ENCODE measurements at regions not wholly inside any gene's neighbourhood (a gene's known extent, or its start where the extent isn't known, plus 50 kb on each side); places are given as distances from the start of the nearest gene placed in this dataset.

GRCh38 chr3:165553371-165553770, 283.9 kb downstream of the BCHE start:
- H3K4me3 ChIP-seq (ENCODE audit: low read depth in 1 of 3, low read length in 3 of 3) = no peak overlapping the region
- no peak for DNase-seq
- WGBS, 3 donors = 90 to 93% (median 91%) methylated on average over 3 of the region's 3 CpGs
- no peaks in the 10 kb centered on the region for H3K36me3 ChIP-seq (ENCODE audit: control insufficient read depth in 3 of 3, insufficient read depth in 2 of 3, low read depth in 1 of 3, low read length in 3 of 3)
- H3K4me1 ChIP-seq (ENCODE audit: control insufficient read depth in 3 of 3, insufficient read depth in 2 of 3, low read depth in 1 of 3, low read length in 2 of 3) = no peaks in the 10 kb centered on the region
- no peak for FAIRE-seq
- no peak overlapping the region for H3K27ac ChIP-seq (ENCODE audit: low read depth in 1 of 3, low read length in 2 of 3)
- no peaks in the 10 kb centered on the region for H3K9me3 ChIP-seq (ENCODE audit: control insufficient read depth in 2 of 2, insufficient read depth in 1 of 2, low read depth in 1 of 2, low read length in 1 of 2)
- no peaks in the 10 kb centered on the region for H3K27me3 ChIP-seq (ENCODE audit: control insufficient read depth in 3 of 3, insufficient read depth in 3 of 3, low read length in 3 of 3)

DNA sequence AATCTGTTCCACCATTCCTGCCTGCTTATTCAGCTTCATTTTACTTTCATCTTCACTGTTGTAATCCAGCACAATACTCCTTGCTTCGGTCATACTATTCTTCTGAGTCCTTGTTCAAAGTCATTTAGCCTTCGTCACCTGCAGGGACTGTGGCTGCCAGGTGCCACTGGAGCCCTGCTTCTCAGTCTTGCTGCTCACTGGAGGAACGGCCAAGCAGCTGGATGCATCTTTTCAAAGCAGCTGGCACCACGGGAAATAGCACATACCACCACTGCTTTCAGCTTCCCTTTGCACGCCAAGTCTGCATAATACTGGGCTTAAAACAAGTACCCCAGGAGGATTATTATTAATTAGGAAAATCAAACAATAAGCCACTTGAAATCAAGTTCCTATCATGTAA, 287.6 kb downstream of the BCHE start:
- WGBS, 3 donors = 38 to 68% (median 57%) methylated on average over 5 of the region's 5 CpGs
- H3K36me3 ChIP-seq (ENCODE audit: control insufficient read depth in 3 of 3, insufficient read depth in 2 of 3, low read depth in 1 of 3, low read length in 3 of 3) = no peaks in the 10 kb centered on the region

DNA sequence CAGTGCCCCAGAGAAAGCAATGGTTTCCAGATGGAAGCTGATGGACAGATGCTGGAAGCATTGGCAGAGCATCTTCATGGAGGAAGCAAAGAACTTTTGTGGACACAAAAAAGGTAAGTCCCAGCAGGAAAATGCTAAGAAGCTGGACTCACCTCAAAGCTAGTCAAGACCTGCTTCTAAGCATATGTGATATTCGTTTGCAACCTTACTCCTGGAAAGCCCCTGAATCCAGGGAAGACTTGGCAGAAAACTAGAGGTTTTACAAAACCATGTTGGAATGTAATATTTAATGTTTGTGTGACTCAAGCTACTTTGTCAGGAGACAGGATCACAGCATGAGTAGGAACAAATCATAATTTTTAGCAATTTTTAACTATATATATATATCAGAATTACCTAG, 288.2 kb downstream of the BCHE start:
- 57 to 80% (median 67%) methylated on average over 1 of the region's 1 CpG for WGBS, 3 donors
- FAIRE-seq (no peak), DNase-seq (no peak)
- Histone ChIP-seq H3K27ac (ENCODE audit: low read depth in 1 of 3, low read length in 2 of 3) (no peak overlapping the region), H3K4me1 (ENCODE audit: control insufficient read depth in 3 of 3, insufficient read depth in 2 of 3, low read depth in 1 of 3, low read length in 2 of 3) (no peaks in the 10 kb centered on the region), H3K36me3 (ENCODE audit: control insufficient read depth in 3 of 3, insufficient read depth in 2 of 3, low read depth in 1 of 3, low read length in 3 of 3) (no peaks in the 10 kb centered on the region), H3K9me3 (ENCODE audit: control insufficient read depth in 2 of 2, insufficient read depth in 1 of 2, low read depth in 1 of 2, low read length in 1 of 2) (no peaks in the 10 kb centered on the region), H3K4me3 (ENCODE audit: low read depth in 1 of 3, low read length in 3 of 3) (no peak overlapping the region), H3K27me3 (ENCODE audit: control insufficient read depth in 3 of 3, insufficient read depth in 3 of 3, low read length in 3 of 3) (no peaks in the 10 kb centered on the region)

More for the DNA sequence above, 287.6 kb downstream of the BCHE start:
- Histone ChIP-seq H3K27ac (ENCODE audit: low read depth in 1 of 3, low read length in 2 of 3) (no peak overlapping the region), H3K9me3 (ENCODE audit: control insufficient read depth in 2 of 2, insufficient read depth in 1 of 2, low read depth in 1 of 2, low read length in 1 of 2) (no peaks in the 10 kb centered on the region), H3K4me3 (ENCODE audit: low read depth in 1 of 3, low read length in 3 of 3) (no peak overlapping the region), H3K27me3 (ENCODE audit: control insufficient read depth in 3 of 3, insufficient read depth in 3 of 3, low read length in 3 of 3) (no peaks in the 10 kb centered on the region), H3K4me1 (ENCODE audit: control insufficient read depth in 3 of 3, insufficient read depth in 2 of 3, low read depth in 1 of 3, low read length in 2 of 3) (no peaks in the 10 kb centered on the region)
- FAIRE-seq = no peak
- DNase-seq = no peak

DNA sequence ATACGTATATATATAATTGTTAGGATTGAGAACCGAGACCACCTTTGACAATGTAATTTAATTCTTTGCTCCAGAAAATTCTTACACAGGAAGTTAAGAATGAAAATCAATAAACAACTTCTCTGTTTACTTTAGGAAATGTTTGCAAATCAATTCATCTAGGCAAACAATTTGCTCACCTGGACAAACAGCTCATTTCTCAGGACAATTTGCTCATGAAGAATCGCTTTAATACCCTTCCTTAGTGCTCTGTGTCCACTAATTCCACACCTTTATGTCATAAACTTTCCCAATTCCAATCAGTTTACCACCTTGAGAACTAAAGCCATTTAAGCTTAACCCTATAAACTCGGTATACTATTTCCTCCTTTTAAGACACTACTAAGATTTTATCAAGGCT, 292.2 kb downstream of the BCHE start:
- H3K27ac ChIP-seq (ENCODE audit: low read depth in 1 of 3, low read length in 2 of 3) = no peak overlapping the region
- 61 to 76% (median 63%) methylated on average over 4 of the region's 4 CpGs for WGBS, 3 donors
- no peaks in the 10 kb centered on the region for H3K27me3 ChIP-seq (ENCODE audit: control insufficient read depth in 3 of 3, insufficient read depth in 3 of 3, low read length in 3 of 3)
- DNase-seq (no peak), FAIRE-seq (no peak)
- H3K4me1 ChIP-seq (ENCODE audit: control insufficient read depth in 3 of 3, insufficient read depth in 2 of 3, low read depth in 1 of 3, low read length in 2 of 3) = no peaks in the 10 kb centered on the region
- H3K36me3 ChIP-seq (ENCODE audit: control insufficient read depth in 3 of 3, insufficient read depth in 2 of 3, low read depth in 1 of 3, low read length in 3 of 3) = no peaks in the 10 kb centered on the region
- no peaks in the 10 kb centered on the region for H3K9me3 ChIP-seq (ENCODE audit: control insufficient read depth in 2 of 2, insufficient read depth in 1 of 2, low read depth in 1 of 2, low read length in 1 of 2)
- no peak overlapping the region for H3K4me3 ChIP-seq (ENCODE audit: low read depth in 1 of 3, low read length in 3 of 3)

DNA sequence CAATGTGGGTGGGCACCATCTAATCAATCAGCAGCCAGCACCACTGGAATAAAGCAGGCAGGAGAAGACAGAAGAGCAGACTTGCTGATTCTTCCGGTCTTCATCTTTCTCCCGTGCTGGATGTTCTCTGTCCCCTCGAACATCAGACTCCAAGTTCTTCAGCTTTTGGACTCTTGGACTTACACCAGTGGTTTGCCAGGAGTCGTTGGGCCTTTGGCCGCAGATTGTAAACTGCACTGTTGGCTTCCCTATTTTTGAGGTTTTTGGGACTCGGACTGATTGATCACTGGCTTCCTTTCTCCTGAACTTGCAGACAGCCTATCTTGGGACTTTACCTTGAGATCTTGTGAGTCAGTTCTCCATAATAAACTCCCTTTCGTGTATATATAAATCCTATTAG, 292.8 kb downstream of the BCHE start:
- H3K4me1 ChIP-seq (ENCODE audit: control insufficient read depth in 3 of 3, insufficient read depth in 2 of 3, low read depth in 1 of 3, low read length in 2 of 3) = no peaks in the 10 kb centered on the region
- H3K9me3 ChIP-seq (ENCODE audit: control insufficient read depth in 2 of 2, insufficient read depth in 1 of 2, low read depth in 1 of 2, low read length in 1 of 2) = no peaks in the 10 kb centered on the region
- no peak overlapping the region for H3K27ac ChIP-seq (ENCODE audit: low read depth in 1 of 3, low read length in 2 of 3)
- H3K4me3 ChIP-seq (ENCODE audit: low read depth in 1 of 3, low read length in 3 of 3) = no peak overlapping the region
- WGBS, 3 donors = 79 to 85% (median 81%) methylated on average over 7 of the region's 7 CpGs
- no peaks in the 10 kb centered on the region for H3K27me3 ChIP-seq (ENCODE audit: control insufficient read depth in 3 of 3, insufficient read depth in 3 of 3, low read length in 3 of 3)
- no peaks in the 10 kb centered on the region for H3K36me3 ChIP-seq (ENCODE audit: control insufficient read depth in 3 of 3, insufficient read depth in 2 of 3, low read depth in 1 of 3, low read length in 3 of 3)
- FAIRE-seq (no peak), DNase-seq (no peak)

DNA sequence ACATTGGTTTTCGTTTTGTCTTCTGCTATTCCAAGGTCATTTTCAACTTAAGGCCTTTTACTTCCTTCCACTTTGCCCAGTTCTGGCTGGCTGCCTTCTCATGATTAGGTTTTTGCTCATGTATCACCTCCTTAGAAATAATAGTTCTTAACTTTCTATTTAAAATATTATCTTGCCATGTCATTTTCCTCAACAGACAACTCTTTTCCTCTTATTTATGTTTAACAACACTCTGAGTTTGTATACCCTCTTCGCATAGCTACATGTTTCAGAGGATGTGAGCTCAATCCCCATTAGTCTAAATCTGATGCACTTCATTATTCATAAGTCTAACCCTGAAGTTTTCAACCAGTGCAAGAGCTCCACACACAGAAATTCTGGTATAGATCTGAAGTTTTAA, 299.1 kb downstream of the BCHE start:
- Histone ChIP-seq H3K27me3 (ENCODE audit: control insufficient read depth in 3 of 3, insufficient read depth in 3 of 3, low read length in 3 of 3) (no peaks in the 10 kb centered on the region), H3K4me1 (ENCODE audit: control insufficient read depth in 3 of 3, insufficient read depth in 2 of 3, low read depth in 1 of 3, low read length in 2 of 3) (no peaks in the 10 kb centered on the region), H3K27ac (ENCODE audit: low read depth in 1 of 3, low read length in 2 of 3) (no peak overlapping the region), H3K4me3 (ENCODE audit: low read depth in 1 of 3, low read length in 3 of 3) (no peak overlapping the region), H3K36me3 (ENCODE audit: control insufficient read depth in 3 of 3, insufficient read depth in 2 of 3, low read depth in 1 of 3, low read length in 3 of 3) (no peaks in the 10 kb centered on the region), H3K9me3 (ENCODE audit: control insufficient read depth in 2 of 2, insufficient read depth in 1 of 2, low read depth in 1 of 2, low read length in 1 of 2) (peaks cover 0 to 3% of the 10 kb centered on the region in 2 donors)
- WGBS, 3 donors = 40 to 59% (median 59%) methylated on average over 2 of the region's 2 CpGs
- no peak for DNase-seq
- no peak for FAIRE-seq

DNA sequence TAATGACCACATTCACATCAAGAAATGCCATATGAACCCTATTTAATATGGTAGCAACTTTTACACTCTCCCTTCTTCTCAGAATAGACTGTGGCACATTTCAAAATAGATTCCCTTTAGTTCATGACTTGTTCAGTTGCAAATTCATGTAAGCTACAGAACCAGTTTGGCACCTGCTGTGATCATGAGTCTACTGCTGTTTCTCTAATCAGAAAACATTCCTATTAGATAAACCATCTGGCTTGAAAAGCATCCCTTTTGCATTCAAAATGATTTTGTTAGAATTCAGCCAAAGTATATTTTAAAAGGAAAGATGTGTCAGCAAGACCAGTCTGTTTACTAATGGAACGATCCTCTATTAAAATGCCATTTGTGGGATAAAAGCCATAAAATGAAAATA, 304.4 kb downstream of the BCHE start:
- Histone ChIP-seq H3K27me3 (ENCODE audit: control insufficient read depth in 3 of 3, insufficient read depth in 3 of 3, low read length in 3 of 3) (no peaks in the 10 kb centered on the region), H3K36me3 (ENCODE audit: control insufficient read depth in 3 of 3, insufficient read depth in 2 of 3, low read depth in 1 of 3, low read length in 3 of 3) (no peaks in the 10 kb centered on the region), H3K27ac (ENCODE audit: low read depth in 1 of 3, low read length in 2 of 3) (no peak overlapping the region), H3K4me1 (ENCODE audit: control insufficient read depth in 3 of 3, insufficient read depth in 2 of 3, low read depth in 1 of 3, low read length in 2 of 3) (no peaks in the 10 kb centered on the region), H3K9me3 (ENCODE audit: control insufficient read depth in 2 of 2, insufficient read depth in 1 of 2, low read depth in 1 of 2, low read length in 1 of 2) (no peaks in the 10 kb centered on the region), H3K4me3 (ENCODE audit: low read depth in 1 of 3, low read length in 3 of 3) (no peak overlapping the region)
- 63 to 76% (median 68%) methylated on average over 1 of the region's 1 CpG for WGBS, 3 donors
- DNase-seq = no peak
- FAIRE-seq = no peak

DNA sequence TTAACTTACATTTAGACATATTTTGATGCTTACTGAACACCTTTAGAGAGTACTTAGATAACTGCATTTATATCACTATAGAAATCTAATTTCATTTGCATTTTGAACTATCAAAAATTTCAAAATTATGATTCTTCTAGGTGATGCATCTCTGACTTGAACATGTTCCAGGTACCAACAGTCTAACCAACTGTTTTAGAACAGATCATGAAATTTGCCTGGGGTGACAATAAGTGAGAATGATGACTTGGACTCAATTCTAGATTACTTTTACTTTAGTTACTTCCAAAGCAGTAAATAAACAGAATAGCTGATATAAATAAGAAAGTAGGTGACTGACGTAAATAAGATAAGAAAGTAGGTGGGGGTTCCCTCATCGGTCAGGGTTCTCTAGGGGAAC, 307.8 kb downstream of the BCHE start:
- FAIRE-seq = no peak
- Histone ChIP-seq H3K4me3 (ENCODE audit: low read depth in 1 of 3, low read length in 3 of 3) (no peak overlapping the region), H3K4me1 (ENCODE audit: control insufficient read depth in 3 of 3, insufficient read depth in 2 of 3, low read depth in 1 of 3, low read length in 2 of 3) (no peaks in the 10 kb centered on the region), H3K9me3 (ENCODE audit: control insufficient read depth in 2 of 2, insufficient read depth in 1 of 2, low read depth in 1 of 2, low read length in 1 of 2) (no peaks in the 10 kb centered on the region), H3K27ac (ENCODE audit: low read depth in 1 of 3, low read length in 2 of 3) (no peak overlapping the region), H3K36me3 (ENCODE audit: control insufficient read depth in 3 of 3, insufficient read depth in 2 of 3, low read depth in 1 of 3, low read length in 3 of 3) (no peaks in the 10 kb centered on the region), H3K27me3 (ENCODE audit: control insufficient read depth in 3 of 3, insufficient read depth in 3 of 3, low read length in 3 of 3) (no peaks in the 10 kb centered on the region)
- no peak for DNase-seq
- 47 to 73% (median 56%) methylated on average over 2 of the region's 2 CpGs for WGBS, 3 donors

DNA sequence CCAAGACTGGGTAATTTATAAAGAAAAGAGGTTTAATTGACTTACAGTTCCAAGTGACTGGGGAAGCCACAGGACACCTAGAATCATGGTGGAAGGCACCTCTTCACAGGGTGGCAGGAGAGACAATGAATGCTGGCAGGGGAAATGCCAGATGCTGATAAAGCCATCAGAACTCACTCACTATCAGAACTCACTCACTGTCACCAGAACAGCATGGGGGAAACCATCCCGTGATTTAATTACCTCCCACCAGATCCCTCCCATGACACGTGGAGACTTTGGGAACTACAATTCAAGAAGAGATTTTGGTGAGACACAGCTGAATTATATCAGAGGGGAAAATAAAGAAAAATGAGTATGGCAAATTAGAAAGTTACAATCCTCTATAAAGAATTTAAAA, 310.9 kb downstream of the BCHE start:
- Histone ChIP-seq H3K4me1 (ENCODE audit: control insufficient read depth in 3 of 3, insufficient read depth in 2 of 3, low read depth in 1 of 3, low read length in 2 of 3) (no peaks in the 10 kb centered on the region), H3K27ac (ENCODE audit: low read depth in 1 of 3, low read length in 2 of 3) (no peak overlapping the region), H3K4me3 (ENCODE audit: low read depth in 1 of 3, low read length in 3 of 3) (no peak overlapping the region), H3K27me3 (ENCODE audit: control insufficient read depth in 3 of 3, insufficient read depth in 3 of 3, low read length in 3 of 3) (no peaks in the 10 kb centered on the region), H3K9me3 (ENCODE audit: control insufficient read depth in 2 of 2, insufficient read depth in 1 of 2, low read depth in 1 of 2, low read length in 1 of 2) (no peaks in the 10 kb centered on the region), H3K36me3 (ENCODE audit: control insufficient read depth in 3 of 3, insufficient read depth in 2 of 3, low read depth in 1 of 3, low read length in 3 of 3) (no peaks in the 10 kb centered on the region)
- 19 to 28% (median 22%) methylated on average over 2 of the region's 2 CpGs for WGBS, 3 donors
- DNase-seq (no peak), FAIRE-seq (no peak)
